ENCODE measurements at regions not wholly inside any gene's neighbourhood (a gene's known extent, or its start where the extent isn't known, plus 50 kb on each side); places are given as distances from the start of the nearest gene placed in this dataset.

- Histone ChIP-seq H3K27ac (ENCODE audit: low read length) (no peak overlapping the region), H2AFZ (ENCODE audit: low read length) (no peak overlapping the region), H4K20me1 (ENCODE audit: insufficient read depth, low read length) (no peaks in the 10 kb centered on the region), H3K9me2 (replicated peaks; ENCODE audit: insufficient read depth, low read length) (no peaks in the 10 kb centered on the region), H3K27me3 (replicated peaks; ENCODE audit: insufficient read depth, low read length) (no peaks in the 10 kb centered on the region; the same call in 1 of the 2 replicates), H3K9ac (ENCODE audit: low read length) (no peak overlapping the region), H3F3A (ENCODE audit: insufficient read depth, low read length) (no peaks in the 10 kb centered on the region), H3K36me3 (replicated peaks; ENCODE audit: insufficient read depth, low read length) (no peaks in the 10 kb centered on the region), H3K4me3 (ENCODE audit: low read length) (no peak overlapping the region), H3K9me3 (replicated peaks; ENCODE audit: insufficient read depth, low read length) (no peaks in the 10 kb centered on the region), H3K4me1 (ENCODE audit: low read length) (no peaks in the 10 kb centered on the region), H3K4me2 (ENCODE audit: low read depth, low read length) (no peak overlapping the region), H3K79me2 (ENCODE audit: low read length) (no peaks in the 10 kb centered on the region)
- TF ChIP-seq EZH2 (optimal IDR thresholded peaks at IDR 0.05; ENCODE audit: low read depth, low read length) (no peak), EZH2phosphoT487 (IDR thresholded peaks at IDR 0.05; ENCODE audit: low read length) (no peak), CTCF (IDR thresholded peaks at IDR 0.05; ENCODE audit: low read length) (no peak)
- no peak for DNase-seq
These were observed 115.1 kb downstream of the ETS2 start for GRCh38 chr21:38920631-38921398.

DNA sequence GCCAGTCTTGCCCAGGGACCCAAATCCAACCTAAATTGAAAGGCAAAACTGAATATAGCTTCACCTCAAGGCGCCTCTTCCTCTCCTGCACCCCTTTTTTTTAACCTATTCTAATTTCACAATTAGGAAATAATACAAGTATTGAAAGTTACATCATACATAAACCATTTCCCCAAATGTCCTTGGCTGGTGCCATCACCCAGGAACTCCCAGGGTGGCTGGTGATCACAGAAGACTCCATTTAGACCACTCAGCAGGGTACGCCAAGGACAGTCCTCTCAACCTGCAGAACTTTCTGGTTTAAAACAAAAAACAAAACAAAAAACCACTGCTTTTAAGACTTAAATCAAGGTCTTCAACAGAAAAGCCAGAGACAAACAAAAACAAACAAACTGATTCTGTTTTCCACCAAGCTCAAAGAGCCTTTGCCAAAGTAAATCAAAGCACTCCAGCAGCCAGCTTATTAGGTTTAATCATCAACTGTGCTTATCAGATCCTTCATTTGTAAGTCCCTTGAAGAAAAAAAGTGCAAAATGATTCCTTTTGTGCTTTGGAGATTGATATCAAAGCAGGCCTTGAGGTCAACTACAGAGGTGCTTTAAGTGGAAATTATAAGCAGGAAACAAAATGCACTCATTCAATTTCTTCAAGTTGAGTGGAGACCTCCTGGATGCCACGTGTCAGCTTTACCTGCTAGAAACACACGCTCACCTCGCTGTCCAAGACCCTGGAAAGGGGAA, 113.0 kb downstream of the ETS2 start:
- Histone ChIP-seq H3K4me2 (ENCODE audit: low read depth, low read length) (no peak overlapping the region), H3F3A (ENCODE audit: insufficient read depth, low read length) (no peaks in the 10 kb centered on the region), H3K79me2 (ENCODE audit: low read length) (no peaks in the 10 kb centered on the region), H4K20me1 (ENCODE audit: insufficient read depth, low read length) (no peaks in the 10 kb centered on the region), H2AFZ (ENCODE audit: low read length) (no peak overlapping the region), H3K36me3 (replicated peaks; ENCODE audit: insufficient read depth, low read length) (no peaks in the 10 kb centered on the region), H3K9me3 (replicated peaks; ENCODE audit: insufficient read depth, low read length) (no peaks in the 10 kb centered on the region), H3K4me3 (ENCODE audit: low read length) (no peak overlapping the region), H3K27ac (ENCODE audit: low read length) (no peak overlapping the region), H3K9ac (ENCODE audit: low read length) (no peak overlapping the region), H3K9me2 (replicated peaks; ENCODE audit: insufficient read depth, low read length) (no peaks in the 10 kb centered on the region), H3K4me1 (ENCODE audit: low read length) (no peaks in the 10 kb centered on the region), H3K27me3 (replicated peaks; ENCODE audit: insufficient read depth, low read length) (no peaks in the 10 kb centered on the region; the same call in 1 of the 2 replicates)
- DNase-seq, result no peak
- TF ChIP-seq EZH2 (optimal IDR thresholded peaks at IDR 0.05; ENCODE audit: low read depth, low read length) (no peak), EZH2phosphoT487 (IDR thresholded peaks at IDR 0.05; ENCODE audit: low read length) (no peak), CTCF (IDR thresholded peaks at IDR 0.05; ENCODE audit: low read length) (no peak)

- Histone ChIP-seq H3K9ac (ENCODE audit: low read length) (no peak overlapping the region), H3K4me1 (ENCODE audit: low read length) (no peaks in the 10 kb centered on the region), H3K27me3 (replicated peaks; ENCODE audit: insufficient read depth, low read length) (no peaks in the 10 kb centered on the region; the same call in 1 of the 2 replicates), H3F3A (ENCODE audit: insufficient read depth, low read length) (no peaks in the 10 kb centered on the region), H4K20me1 (ENCODE audit: insufficient read depth, low read length) (no peaks in the 10 kb centered on the region), H3K4me3 (ENCODE audit: low read length) (no peak overlapping the region), H3K27ac (ENCODE audit: low read length) (no peak overlapping the region), H3K79me2 (ENCODE audit: low read length) (no peaks in the 10 kb centered on the region), H3K9me2 (replicated peaks; ENCODE audit: insufficient read depth, low read length) (no peaks in the 10 kb centered on the region), H3K9me3 (replicated peaks; ENCODE audit: insufficient read depth, low read length) (no peaks in the 10 kb centered on the region), H3K36me3 (replicated peaks; ENCODE audit: insufficient read depth, low read length) (no peaks in the 10 kb centered on the region), H2AFZ (ENCODE audit: low read length) (no peak overlapping the region), H3K4me2 (ENCODE audit: low read depth, low read length) (no peak overlapping the region)
- DNase-seq, result no peak
- TF ChIP-seq EZH2 (optimal IDR thresholded peaks at IDR 0.05; ENCODE audit: low read depth, low read length) (no peak), CTCF (IDR thresholded peaks at IDR 0.05; ENCODE audit: low read length) (no peak), EZH2phosphoT487 (IDR thresholded peaks at IDR 0.05; ENCODE audit: low read length) (no peak)
These were observed 111.5 kb downstream of the ETS2 start for GRCh38 chr21:38917043-38917774.

Measured in MM.1S (cell line).